Type B pancreatic cell (in vitro differentiated cells): ENCODE measurements at regions not wholly inside any gene's neighbourhood (a gene's known extent, or its start where the extent isn't known, plus 50 kb on each side); places are given as distances from the start of the nearest gene placed in this dataset.

ENCODE experiments used
- DNase-seq: peaks from one replicate; pipeline ENCODE4 v3.0.0; 2021; ENCODE audit warnings: mixed read lengths; ENCODE audit not compliant: unreplicated experiment; ENCODE audit errors: extremely low spot score
- H3K27ac Mint-ChIP-seq: 2 replicates; pipeline ENCODE4 v1.8.0; 2021; ENCODE audit warnings: mild to moderate bottlenecking, mixed read lengths
- H3K27me3 Mint-ChIP-seq: 2 replicates; pipeline ENCODE4 v1.8.0; 2021; ENCODE audit warnings: mixed read lengths
- H3K36me3 Mint-ChIP-seq: 2 replicates; pipeline ENCODE4 v1.8.0; 2021; ENCODE audit warnings: mixed read lengths
- H3K4me1 Mint-ChIP-seq: one replicate; pipeline ENCODE4 v1.8.0; 2021; ENCODE audit warnings: mixed read lengths; ENCODE audit not compliant: unreplicated experiment
- H3K4me3 Mint-ChIP-seq: 2 replicates; pipeline ENCODE4 v1.8.0; 2021; ENCODE audit warnings: mild to moderate bottlenecking, mixed read lengths
- H3K9me3 Mint-ChIP-seq: 2 replicates; pipeline ENCODE4 v1.8.0; 2021; ENCODE audit warnings: mixed read lengths
- TF ChIP-seq, protein P1 (sequence below): fragments of 200-600 bp; sonication (generic); conservative IDR thresholded peaks from 2 replicates; pipeline ENCODE4 v1.5.0; 2021; ENCODE audit warnings: antibody characterized with exemption, mild to moderate bottlenecking

DNA sequence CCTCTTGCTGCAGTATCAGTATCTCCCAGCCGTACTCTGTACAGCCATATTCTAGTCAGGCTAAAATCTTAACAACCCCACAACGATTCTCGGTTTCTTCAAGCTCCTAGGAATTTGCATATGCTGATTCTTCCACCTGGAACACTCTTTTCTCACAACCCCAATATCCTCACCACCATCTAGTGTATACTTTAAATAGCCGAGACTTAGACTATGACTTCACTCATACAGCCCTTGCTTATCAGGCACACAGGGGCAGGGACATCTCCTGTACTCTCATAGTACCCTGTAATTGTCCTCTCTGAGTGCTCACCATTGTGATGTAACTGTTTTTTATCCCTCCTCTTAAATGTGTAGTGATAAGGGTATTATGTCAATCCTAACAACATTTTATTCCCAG is 2126.4 kb upstream of the TENM3 start:
- TF ChIP-seq, protein P1, sequence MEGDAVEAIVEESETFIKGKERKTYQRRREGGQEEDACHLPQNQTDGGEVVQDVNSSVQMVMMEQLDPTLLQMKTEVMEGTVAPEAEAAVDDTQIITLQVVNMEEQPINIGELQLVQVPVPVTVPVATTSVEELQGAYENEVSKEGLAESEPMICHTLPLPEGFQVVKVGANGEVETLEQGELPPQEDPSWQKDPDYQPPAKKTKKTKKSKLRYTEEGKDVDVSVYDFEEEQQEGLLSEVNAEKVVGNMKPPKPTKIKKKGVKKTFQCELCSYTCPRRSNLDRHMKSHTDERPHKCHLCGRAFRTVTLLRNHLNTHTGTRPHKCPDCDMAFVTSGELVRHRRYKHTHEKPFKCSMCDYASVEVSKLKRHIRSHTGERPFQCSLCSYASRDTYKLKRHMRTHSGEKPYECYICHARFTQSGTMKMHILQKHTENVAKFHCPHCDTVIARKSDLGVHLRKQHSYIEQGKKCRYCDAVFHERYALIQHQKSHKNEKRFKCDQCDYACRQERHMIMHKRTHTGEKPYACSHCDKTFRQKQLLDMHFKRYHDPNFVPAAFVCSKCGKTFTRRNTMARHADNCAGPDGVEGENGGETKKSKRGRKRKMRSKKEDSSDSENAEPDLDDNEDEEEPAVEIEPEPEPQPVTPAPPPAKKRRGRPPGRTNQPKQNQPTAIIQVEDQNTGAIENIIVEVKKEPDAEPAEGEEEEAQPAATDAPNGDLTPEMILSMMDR = no peak
- H3K4me1 Mint-ChIP-seq = peaks cover 5% of the 10 kb centered on the region
- H3K36me3 Mint-ChIP-seq = no peaks in the 10 kb centered on the region
- H3K27ac Mint-ChIP-seq = no peak overlapping the region
- DNase-seq = no peak
- no peaks in the 10 kb centered on the region for H3K27me3 Mint-ChIP-seq
- no peak overlapping the region for H3K4me3 Mint-ChIP-seq
- H3K9me3 Mint-ChIP-seq = no peaks in the 10 kb centered on the region

DNA sequence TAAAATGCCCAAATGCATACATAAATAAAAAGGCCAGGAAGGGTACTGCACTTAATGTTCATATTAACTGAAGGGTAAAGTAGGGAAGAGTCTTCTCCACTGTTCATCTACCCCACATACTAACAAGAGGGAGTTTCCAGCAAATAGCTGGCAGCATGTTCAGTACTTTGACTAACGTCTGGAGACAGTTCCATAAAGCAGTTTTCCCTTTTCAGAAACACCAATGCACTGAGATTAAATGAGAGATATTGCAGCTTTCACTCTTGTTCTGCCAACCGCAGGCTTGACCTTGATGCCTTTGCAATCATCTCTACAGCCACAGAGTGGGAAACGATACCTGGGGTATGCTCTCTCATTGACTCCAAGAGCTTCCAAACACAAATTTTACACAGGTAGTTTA is 2123.1 kb upstream of the TENM3 start:
- DNase-seq = no peak
- no peak overlapping the region for H3K27ac Mint-ChIP-seq
- no peak overlapping the region for H3K4me3 Mint-ChIP-seq
- peaks cover 5% of the 10 kb centered on the region for H3K4me1 Mint-ChIP-seq
- H3K27me3 Mint-ChIP-seq = no peaks in the 10 kb centered on the region
- H3K36me3 Mint-ChIP-seq = no peaks in the 10 kb centered on the region
- H3K9me3 Mint-ChIP-seq = no peaks in the 10 kb centered on the region
- TF ChIP-seq, protein P1 = no peak

DNA sequence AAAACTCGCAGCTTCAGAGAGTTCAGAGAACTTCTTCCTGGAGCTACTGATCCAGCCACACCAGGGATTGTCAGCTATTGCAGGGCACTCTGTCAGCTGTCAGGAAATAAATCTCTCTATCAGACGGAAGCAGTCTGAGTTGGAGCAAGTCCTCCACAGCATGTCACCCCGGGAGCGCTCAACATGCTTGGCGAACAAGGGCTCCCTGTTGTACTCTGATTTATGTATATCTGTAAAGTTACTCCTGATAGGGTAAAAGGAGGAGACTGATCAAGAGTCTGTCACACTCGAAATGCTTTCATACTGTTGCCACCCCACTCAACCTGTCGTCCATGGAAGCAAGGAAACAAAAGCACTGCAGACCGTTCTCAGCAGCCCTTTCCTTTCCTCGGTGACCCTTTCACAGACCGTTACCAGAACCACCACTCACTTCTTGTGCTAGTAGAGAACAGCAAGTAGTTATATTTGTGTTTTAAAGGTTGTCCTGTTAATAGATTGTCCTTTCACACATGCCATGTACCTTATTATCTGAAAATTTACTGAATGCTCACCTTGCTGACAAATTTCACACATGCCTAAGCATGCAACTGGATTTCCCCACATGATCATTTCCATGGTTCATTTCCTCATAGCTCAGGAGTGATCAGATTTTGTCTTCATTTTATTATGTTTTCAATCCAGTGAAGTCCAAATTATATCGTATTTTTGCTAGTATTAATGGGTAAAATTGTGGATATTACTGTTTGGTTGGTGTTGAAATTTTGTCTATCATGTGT is 2108.9 kb upstream of the TENM3 start:
- Mint-ChIP-seq H3K36me3 (no peaks in the 10 kb centered on the region), H3K27me3 (no peaks in the 10 kb centered on the region), H3K4me3 (peak overlapping the region; percentile 81), H3K4me1 (peaks cover 13% of the 10 kb centered on the region), H3K27ac (peak overlapping the region; percentile 83), H3K9me3 (no peaks in the 10 kb centered on the region)
- TF ChIP-seq, protein P1 = no peak
- peak; percentile 67 for DNase-seq

DNA sequence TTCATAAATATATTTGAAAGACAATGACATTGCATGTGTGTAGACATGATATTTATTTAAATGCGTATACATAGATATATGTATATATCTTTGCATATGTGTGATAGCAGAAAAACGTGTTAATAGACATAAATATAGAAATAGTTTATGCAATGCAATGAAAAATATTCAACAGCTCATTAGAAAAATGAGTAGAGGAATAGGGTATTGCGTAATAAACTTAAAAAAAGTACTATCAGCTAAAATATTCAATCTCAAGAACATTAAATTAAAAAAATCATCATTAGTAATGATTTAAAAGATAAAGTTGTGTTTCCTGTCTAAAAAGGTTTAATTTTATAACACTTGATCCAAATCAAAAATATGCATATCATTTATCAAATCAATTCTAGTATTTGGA is 2101.5 kb upstream of the TENM3 start:
- Mint-ChIP-seq H3K4me1 (no peaks in the 10 kb centered on the region), H3K4me3 (no peak overlapping the region), H3K9me3 (no peaks in the 10 kb centered on the region), H3K27ac (no peak overlapping the region), H3K27me3 (no peaks in the 10 kb centered on the region), H3K36me3 (no peaks in the 10 kb centered on the region)
- TF ChIP-seq, protein P1 = no peak
- no peak for DNase-seq

DNA sequence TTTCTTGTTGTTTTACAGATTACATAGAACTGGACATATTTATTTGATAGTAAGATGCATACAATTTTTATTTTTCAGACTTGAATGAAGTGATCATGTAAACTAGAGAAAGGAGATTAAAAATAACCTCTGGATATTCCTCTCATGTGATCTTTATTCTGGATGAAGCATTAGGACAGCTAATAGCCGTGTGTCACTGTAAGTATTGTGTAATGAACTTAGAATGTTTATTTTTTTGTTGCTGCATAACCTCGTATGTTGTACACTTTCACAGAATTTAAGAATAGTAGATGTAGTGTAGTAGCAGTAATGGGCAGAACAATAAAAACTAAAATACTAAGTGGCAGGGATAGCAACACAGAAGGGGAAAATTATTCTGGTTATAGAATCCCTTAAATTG is 2094.5 kb upstream of the TENM3 start:
- no peaks in the 10 kb centered on the region for H3K36me3 Mint-ChIP-seq
- H3K27ac Mint-ChIP-seq = no peak overlapping the region
- H3K4me3 Mint-ChIP-seq = no peak overlapping the region
- H3K9me3 Mint-ChIP-seq = no peaks in the 10 kb centered on the region
- no peaks in the 10 kb centered on the region for H3K27me3 Mint-ChIP-seq
- H3K4me1 Mint-ChIP-seq = no peaks in the 10 kb centered on the region
- no peak for DNase-seq
- TF ChIP-seq, protein P1 = no peak
